Thoracic aorta (tissue), 2 donors: ENCODE measurements at regions not wholly inside any gene's neighbourhood (a gene's known extent, or its start where the extent isn't known, plus 50 kb on each side); places are given as distances from the start of the nearest gene placed in this dataset.
"Not testable (repeated sequence)": the region's sequence is repeated elsewhere in the genome, so short reads cannot be mapped to it uniquely, and the experiment has no call there.

Experiments used
- ATAC-seq: fragments of 150-250 bp; one replicate; pipeline ENCODE4 v1.8.0; 2017; ENCODE audit warnings: low read depth; ENCODE audit not compliant: insufficient number of reproducible peaks, low FRiP score
- DNase-seq: peaks from one replicate; pipeline ENCODE4 v3.0.0-alpha.2; 2020; ENCODE audit warnings: low spot score
- H3K27ac ChIP-seq, 2 donors: fragments of 200-600 bp; sonication (generic); 1 replicate in 1 of 2; 2 replicates in 1 of 2; pipeline ENCODE4 v1.5.1; 2016; ENCODE audit warnings: mild to moderate bottlenecking in 2 of 2, moderate library complexity in 2 of 2
- H3K27me3 ChIP-seq: fragments of 200-600 bp; sonication (generic); replicated peaks from 2 replicates; pipeline ENCODE4 v1.6.0; 2016; ENCODE audit warnings: mild to moderate bottlenecking; ENCODE audit not compliant: insufficient read depth
- H3K36me3 ChIP-seq: fragments of 200-600 bp; sonication (generic); one replicate; pipeline ENCODE4 v1.5.1; 2016
- H3K4me1 ChIP-seq, 2 donors: fragments of 200-600 bp; sonication (generic); 1 replicate in 1 of 2; 2 replicates in 1 of 2; pipeline versions ENCODE4 v1.5.1 to v1.6.0; 2016; ENCODE audit warnings: low read depth in 2 of 2, mild to moderate bottlenecking in 1 of 2; ENCODE audit not compliant: control insufficient read depth in 1 of 2
- H3K4me3 ChIP-seq: fragments of 200-600 bp; sonication (generic); 2 replicates; pipeline ENCODE4 v1.5.1; 2016; ENCODE audit warnings: mild to moderate bottlenecking
- H3K9me3 ChIP-seq: fragments of 200-600 bp; sonication (generic); 2 replicates; pipeline ENCODE4 v1.5.1; 2016
- TF ChIP-seq, protein P1 (sequence below): fragments of 200-600 bp; sonication (generic); IDR thresholded peaks from one replicate; pipeline ENCODE4 v1.5.1; 2019; ENCODE audit warnings: antibody characterized with exemption

DNA sequence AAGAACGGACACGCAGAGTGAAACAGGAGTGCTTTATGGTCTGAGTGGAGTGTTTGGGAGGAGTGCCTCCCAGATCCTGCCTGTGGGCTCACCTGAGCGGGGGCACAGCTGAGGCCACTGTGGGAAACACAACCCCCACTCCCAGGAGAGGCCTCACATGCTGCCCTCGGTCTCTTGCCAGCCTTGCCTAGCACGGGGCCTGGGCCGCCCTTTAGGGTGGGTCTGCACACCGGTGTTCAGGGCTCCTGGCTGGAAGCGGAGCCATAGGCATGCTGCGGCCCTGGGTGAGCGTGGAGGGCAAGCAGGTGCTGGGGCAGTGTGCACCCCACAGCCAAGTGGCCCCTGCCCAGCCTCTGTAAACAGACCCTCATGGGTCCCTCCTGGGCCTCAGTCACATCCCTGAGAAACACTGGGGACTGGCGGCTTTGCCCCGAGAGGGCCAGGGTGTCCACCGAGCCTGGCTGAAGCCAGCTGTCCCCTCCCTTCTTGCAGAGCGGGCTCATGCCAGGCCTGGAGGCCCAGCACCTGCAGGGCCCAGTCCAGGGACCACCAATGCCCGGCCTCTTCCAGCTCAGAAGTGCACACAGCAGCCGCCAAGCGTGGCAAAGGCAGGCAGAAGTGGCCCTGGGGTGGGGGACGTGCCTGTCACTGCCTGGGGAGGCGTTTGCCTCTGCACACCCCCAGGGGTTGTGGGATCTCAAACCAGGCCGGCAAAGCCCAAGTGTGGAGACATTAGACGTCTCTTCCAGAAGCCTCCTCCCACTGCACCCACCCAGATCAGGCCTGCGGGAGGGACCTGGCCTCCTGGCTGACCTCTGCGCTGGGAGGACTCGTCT, 305.9 kb downstream of the CCDC74A start:
- not testable (repeated sequence) for H3K27ac ChIP-seq, ATAC-seq, DNase-seq, H3K4me3 ChIP-seq, H3K9me3 ChIP-seq, H3K36me3 ChIP-seq, H3K4me1 ChIP-seq, H3K27me3 ChIP-seq

DNA sequence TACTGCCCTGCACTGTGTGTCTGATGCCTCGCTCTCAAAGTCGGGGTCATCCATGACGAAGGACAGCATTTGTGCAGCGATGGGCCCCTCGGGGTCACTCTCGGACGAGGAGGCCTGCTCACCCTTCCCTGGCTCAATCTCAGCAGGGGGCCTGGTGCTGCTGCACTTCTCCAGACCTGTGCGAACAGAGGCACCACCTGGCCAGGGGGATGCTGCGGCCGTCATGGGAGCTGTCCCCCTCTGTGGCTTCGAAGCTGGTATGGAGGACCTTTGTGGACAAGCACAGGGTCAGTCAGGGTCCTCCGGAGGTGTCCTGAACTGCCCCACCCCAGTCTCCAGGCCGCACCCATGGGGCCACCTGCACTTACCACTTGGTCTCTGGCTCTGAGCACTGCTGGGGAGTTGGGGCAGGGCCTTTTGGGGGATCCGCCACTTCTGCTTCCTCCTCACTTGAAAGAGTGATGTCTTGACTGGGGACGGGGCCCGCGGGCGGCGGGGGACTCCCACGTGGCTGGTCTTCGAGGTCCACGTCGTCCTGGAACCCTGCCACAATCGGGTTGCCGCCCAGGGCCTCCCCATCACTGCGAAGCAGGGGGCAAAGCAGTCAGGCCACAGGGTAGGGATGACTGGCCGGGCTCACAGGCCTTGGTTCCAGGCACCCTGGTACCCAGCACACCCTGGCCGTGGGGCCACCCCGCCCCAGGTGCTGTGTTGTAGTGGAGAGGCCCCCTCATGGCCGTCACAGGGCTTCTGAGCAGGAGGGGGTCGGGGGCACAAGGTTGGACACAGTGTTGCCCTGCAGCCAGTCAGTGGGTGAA, 306.7 kb downstream of the CCDC74A start:
- H3K36me3 ChIP-seq, H3K27ac ChIP-seq, H3K9me3 ChIP-seq, DNase-seq, H3K4me1 ChIP-seq, ATAC-seq, H3K4me3 ChIP-seq, H3K27me3 ChIP-seq: not testable (repeated sequence)

DNA sequence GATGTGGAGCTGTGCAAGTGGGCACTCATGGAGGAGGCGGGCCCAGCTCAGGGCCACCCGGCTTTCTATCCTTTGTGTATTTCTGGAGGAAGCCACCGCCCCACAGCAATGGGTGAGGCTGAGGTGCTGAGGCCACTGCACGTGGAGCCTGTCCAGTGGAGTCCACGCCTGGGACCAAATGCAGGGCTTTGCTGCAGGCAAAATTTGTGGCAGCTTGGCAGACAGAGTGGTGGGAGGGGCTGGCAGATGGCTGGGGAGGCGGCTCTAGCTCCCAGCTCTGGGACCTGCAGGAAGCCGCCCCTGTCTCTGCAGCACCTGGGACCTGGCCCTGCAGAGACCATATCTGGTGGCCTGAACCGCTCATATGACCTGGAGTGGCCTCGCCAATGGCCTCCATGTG, 307.3 kb downstream of the CCDC74A start:
- ATAC-seq, DNase-seq, H3K4me3 ChIP-seq, H3K4me1 ChIP-seq, H3K36me3 ChIP-seq, H3K27me3 ChIP-seq, H3K27ac ChIP-seq, H3K9me3 ChIP-seq: not testable (repeated sequence)

DNA sequence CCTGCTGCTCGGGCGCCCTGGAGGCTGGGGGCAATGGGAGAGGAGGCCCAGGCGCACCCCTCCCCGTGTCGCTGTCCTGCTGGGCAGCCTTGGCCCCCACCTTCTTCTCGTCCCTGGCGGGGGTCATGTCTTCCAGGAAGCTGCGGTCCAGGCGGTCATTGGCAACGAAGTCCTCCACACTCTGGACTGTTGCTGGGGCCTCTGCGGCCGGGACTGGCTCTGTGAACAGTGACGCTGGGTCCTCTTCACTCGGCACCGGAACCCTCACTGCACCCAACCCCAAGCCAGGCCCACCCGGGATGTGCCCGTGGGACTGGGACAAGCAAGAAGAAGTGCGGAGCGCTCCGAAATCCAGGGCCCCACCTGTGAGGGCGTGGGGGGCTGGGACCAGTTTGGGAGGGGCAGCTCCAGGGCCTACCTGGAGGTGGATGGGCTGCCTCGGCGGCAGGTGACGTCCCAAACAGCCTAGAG, 308.0 kb downstream of the CCDC74A start:
- Histone ChIP-seq H3K36me3 (no peaks in the 10 kb centered on the region), H3K4me3 (no peak overlapping the region), H3K27me3 (no peaks in the 10 kb centered on the region), H3K27ac (no peak overlapping the region), H3K9me3 (no peaks in the 10 kb centered on the region), H3K4me1 (no peaks in the 10 kb centered on the region)
- DNase-seq (no peak), ATAC-seq (no peak)
- TF ChIP-seq, protein P1, sequence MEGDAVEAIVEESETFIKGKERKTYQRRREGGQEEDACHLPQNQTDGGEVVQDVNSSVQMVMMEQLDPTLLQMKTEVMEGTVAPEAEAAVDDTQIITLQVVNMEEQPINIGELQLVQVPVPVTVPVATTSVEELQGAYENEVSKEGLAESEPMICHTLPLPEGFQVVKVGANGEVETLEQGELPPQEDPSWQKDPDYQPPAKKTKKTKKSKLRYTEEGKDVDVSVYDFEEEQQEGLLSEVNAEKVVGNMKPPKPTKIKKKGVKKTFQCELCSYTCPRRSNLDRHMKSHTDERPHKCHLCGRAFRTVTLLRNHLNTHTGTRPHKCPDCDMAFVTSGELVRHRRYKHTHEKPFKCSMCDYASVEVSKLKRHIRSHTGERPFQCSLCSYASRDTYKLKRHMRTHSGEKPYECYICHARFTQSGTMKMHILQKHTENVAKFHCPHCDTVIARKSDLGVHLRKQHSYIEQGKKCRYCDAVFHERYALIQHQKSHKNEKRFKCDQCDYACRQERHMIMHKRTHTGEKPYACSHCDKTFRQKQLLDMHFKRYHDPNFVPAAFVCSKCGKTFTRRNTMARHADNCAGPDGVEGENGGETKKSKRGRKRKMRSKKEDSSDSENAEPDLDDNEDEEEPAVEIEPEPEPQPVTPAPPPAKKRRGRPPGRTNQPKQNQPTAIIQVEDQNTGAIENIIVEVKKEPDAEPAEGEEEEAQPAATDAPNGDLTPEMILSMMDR = no peak

DNA sequence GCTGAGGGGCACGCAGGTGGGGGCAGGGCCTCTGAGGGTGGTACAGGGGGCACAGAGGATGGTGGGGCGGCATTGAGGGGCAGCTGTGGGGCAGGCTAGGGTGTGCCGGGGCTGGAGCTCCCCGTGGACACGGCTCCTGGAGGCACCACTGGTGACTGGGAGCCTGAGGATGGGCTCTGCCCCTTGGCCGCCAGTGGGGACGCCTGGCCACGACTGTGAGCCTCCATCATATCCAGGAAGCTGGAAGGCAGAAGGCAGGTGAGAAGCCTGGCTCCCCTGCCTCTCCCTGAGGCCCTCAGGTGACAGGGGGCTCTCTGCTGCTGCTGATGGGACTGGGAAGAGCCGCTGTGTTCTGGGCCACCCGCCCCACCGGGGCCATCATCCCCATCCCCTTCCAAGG, 308.4 kb downstream of the CCDC74A start:
- H3K27me3 ChIP-seq, H3K9me3 ChIP-seq, DNase-seq, H3K4me1 ChIP-seq, H3K36me3 ChIP-seq, H3K4me3 ChIP-seq, H3K27ac ChIP-seq, ATAC-seq: not testable (repeated sequence)

DNA sequence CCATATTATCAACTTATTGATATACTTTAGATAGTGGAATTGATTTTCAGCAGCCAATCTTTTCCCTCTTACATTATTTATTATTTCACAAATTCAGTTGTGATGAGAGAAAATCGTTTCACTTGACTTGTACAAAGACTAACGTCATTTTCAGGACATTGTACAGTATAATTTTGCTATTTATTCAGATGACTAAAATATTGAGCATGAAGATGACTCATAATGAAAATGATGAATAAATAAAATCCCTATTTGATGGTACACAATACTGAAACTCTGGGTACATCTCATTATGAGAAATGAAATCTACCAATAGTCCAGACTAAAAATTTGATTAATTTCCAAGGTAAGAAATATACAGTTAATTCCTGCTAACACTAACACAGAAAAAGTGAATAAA, 316.4 kb downstream of the CCDC74A start:
- not testable (repeated sequence) for ATAC-seq, H3K27me3 ChIP-seq, H3K4me3 ChIP-seq, DNase-seq, H3K4me1 ChIP-seq, H3K9me3 ChIP-seq, H3K36me3 ChIP-seq, H3K27ac ChIP-seq

DNA sequence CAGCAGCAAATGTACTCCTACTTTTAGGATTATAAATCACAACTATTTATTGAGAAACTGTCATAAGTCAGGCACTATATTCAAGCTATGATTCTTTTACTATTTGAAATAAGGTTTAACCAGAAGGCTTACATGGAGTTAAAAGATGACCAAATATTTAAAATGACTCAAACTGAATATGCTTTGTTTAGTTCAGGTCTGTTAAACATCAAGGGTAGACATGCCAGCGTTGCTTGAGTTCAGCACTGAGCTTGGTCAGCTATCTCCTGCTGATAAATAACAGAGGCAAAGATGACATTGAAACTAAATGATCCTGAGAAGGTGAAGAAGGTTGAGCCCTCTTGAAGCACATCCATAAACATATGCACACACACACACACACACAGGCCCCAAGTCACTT, 305.6 kb downstream of the ANKRD30BL start:
- not testable (repeated sequence) for H3K4me1 ChIP-seq, H3K27me3 ChIP-seq, H3K27ac ChIP-seq, H3K36me3 ChIP-seq, H3K9me3 ChIP-seq, DNase-seq, ATAC-seq, H3K4me3 ChIP-seq

DNA sequence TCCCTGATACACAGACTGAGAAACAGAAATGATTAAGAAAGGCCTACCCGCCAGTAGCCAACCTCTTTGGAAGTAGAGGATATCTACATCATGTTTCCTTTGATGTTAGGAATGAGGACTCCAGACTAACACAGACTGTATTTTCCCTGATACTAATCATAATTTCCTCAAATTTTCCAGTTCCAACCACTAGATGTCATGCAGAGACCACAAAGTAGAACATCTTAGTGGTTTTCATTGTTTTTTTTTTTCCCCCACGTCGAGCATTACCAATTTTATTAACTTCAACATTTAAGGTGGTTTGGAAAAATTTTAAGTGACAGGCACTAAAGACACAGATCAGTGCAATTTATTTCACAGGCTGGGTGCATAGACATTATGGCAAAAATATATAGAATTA, 303.6 kb downstream of the ANKRD30BL start:
- not testable (repeated sequence) for H3K36me3 ChIP-seq, DNase-seq, H3K27ac ChIP-seq, H3K4me1 ChIP-seq, ATAC-seq, H3K4me3 ChIP-seq, H3K27me3 ChIP-seq, H3K9me3 ChIP-seq
